GM18907 (cell line): ENCODE measurements at regions not wholly inside any gene's neighbourhood (a gene's known extent, or its start where the extent isn't known, plus 50 kb on each side); places are given as distances from the start of the nearest gene placed in this dataset.

ENCODE experiments used
- ATAC-seq: cut with Tn5 transposase; IDR thresholded peaks from one replicate; pipeline ENCODE4 v1.9.1; 2021; ENCODE audit warnings: mild to moderate bottlenecking, moderate library complexity; ENCODE audit not compliant: unreplicated experiment

GRCh38 chr17:33352526-33352925 lies 59.4 kb upstream of the ASIC2 start:
- no peak for ATAC-seq

- ATAC-seq, result no peak
These were observed 63.2 kb upstream of the ASIC2 start for GRCh38 chr17:33356266-33356665.

GRCh38 chr17:33363475-33363874 lies 70.4 kb upstream of the ASIC2 start:
- no peak for ATAC-seq

- no peak for ATAC-seq
These were observed 73.9 kb upstream of the ASIC2 start for GRCh38 chr17:33366960-33367359.

- no peak for ATAC-seq
These were observed 76.1 kb upstream of the ASIC2 start for GRCh38 chr17:33369149-33369548.

GRCh38 chr17:33369876-33370275 lies 76.8 kb upstream of the ASIC2 start:
- ATAC-seq, result no peak

GRCh38 chr17:33370401-33370800 lies 77.3 kb upstream of the ASIC2 start:
- ATAC-seq, result no peak

- no peak for ATAC-seq
These were observed 78.3 kb upstream of the ASIC2 start for GRCh38 chr17:33371377-33371776.

- no peak for ATAC-seq
These were observed 80.2 kb upstream of the ASIC2 start for GRCh38 chr17:33373273-33373672.

GRCh38 chr17:33375103-33375502 lies 82.0 kb upstream of the ASIC2 start:
- no peak for ATAC-seq

- ATAC-seq, result no peak
These were observed 82.7 kb upstream of the ASIC2 start for GRCh38 chr17:33375783-33376182.

GRCh38 chr17:33377837-33378595 lies 84.9 kb upstream of the ASIC2 start:
- no peak for ATAC-seq

GRCh38 chr17:33381201-33381600 lies 88.1 kb upstream of the ASIC2 start:
- ATAC-seq, result no peak

GRCh38 chr17:33383488-33384023 lies 90.5 kb upstream of the ASIC2 start:
- ATAC-seq, result no peak

- no peak for ATAC-seq
These were observed 92.0 kb upstream of the ASIC2 start for GRCh38 chr17:33385133-33385532.

- no peak for ATAC-seq
These were observed 92.6 kb upstream of the ASIC2 start for GRCh38 chr17:33385713-33386112.

- ATAC-seq, result no peak
These were observed 94.3 kb upstream of the ASIC2 start for GRCh38 chr17:33387406-33387805.

- no peak for ATAC-seq
These were observed 96.5 kb upstream of the ASIC2 start for GRCh38 chr17:33389504-33390135.

- no peak for ATAC-seq
These were observed 97.5 kb upstream of the ASIC2 start for GRCh38 chr17:33390479-33391176.

- ATAC-seq, result no peak
These were observed 103.7 kb upstream of the ASIC2 start for GRCh38 chr17:33396818-33397217.

- no peak for ATAC-seq
These were observed 105.3 kb upstream of the ASIC2 start for GRCh38 chr17:33398386-33398785.

GRCh38 chr17:33401249-33401648 lies 108.2 kb upstream of the ASIC2 start:
- ATAC-seq, result no peak
